ENCODE measurements at regions not wholly inside any gene's neighbourhood (a gene's known extent, or its start where the extent isn't known, plus 50 kb on each side); places are given as distances from the start of the nearest gene placed in this dataset.

GRCh38 chr1:147077523-147077922 is 94.7 kb downstream of the PRKAB2 start:
- H3K27ac ChIP-seq: no peak overlapping the region
- H3K36me3 ChIP-seq: no peaks in the 10 kb centered on the region
- no peak for TF ChIP-seq CTCF (IDR thresholded peaks at IDR 0.05 in 8 of 11, conservative IDR thresholded peaks at IDR 0.05 in 3 of 11)
- no peak for TF ChIP-seq POLR2A (IDR thresholded peaks at IDR 0.05)
- TF ChIP-seq POLR2AphosphoS5 (IDR thresholded peaks at IDR 0.05): no peak
- intact Hi-C loops (cut with DNase I; ENCODE audit: low total_unique reads): no loop called here
- peaks cover 10 to 48% (median 35%) of the 10 kb centered on the region in 6 donors for H3K4me1 ChIP-seq
- no peak overlapping the region for H3K4me3 ChIP-seq
- 22 to 62% (median 55%) methylated on average over 19 to 20 of the region's 20 CpGs for WGBS, 5 donors
- H3K27me3 ChIP-seq (replicated peaks in 1 of 7): peaks cover 3 to 100% (median 73%) of the 10 kb centered on the region in 7 donors
- DNase-seq: no peak
- H3K9me3 ChIP-seq: no peaks in the 10 kb centered on the region

DNA sequence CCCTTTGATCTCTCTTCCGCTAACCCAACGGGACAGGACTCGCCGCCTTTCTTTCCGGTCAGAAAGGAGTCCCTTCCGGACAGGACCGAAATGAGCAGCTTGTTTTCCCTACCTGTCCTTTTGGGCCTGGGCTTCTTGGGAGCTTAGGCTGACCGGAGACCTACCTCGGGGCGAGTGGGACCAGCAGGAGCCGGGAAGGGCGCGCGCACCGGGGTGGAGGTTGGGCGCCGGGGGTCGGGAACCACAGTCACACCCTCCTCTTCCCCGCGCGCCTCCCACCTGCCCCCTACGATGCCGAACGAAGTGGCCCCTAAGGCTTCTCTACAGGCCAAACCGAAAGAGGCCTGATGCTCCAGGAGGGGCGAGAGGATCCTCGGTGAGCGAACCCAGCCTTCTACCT is 95.2 kb downstream of the PRKAB2 start:
- DNase-seq: no peak
- TF ChIP-seq POLR2A (IDR thresholded peaks at IDR 0.05) (no peak), POLR2AphosphoS5 (IDR thresholded peaks at IDR 0.05) (no peak), CTCF (IDR thresholded peaks at IDR 0.05 in 8 of 11, conservative IDR thresholded peaks at IDR 0.05 in 3 of 11) (no peak)
- intact Hi-C loops (cut with DNase I; ENCODE audit: low total_unique reads): no loop called here
- Histone ChIP-seq H3K4me1 (peaks cover 10 to 51% (median 37%) of the 10 kb centered on the region in 6 donors), H3K36me3 (no peaks in the 10 kb centered on the region), H3K27me3 (replicated peaks in 1 of 7) (peaks cover 3 to 100% (median 75%) of the 10 kb centered on the region in 7 donors), H3K9me3 (no peaks in the 10 kb centered on the region), H3K27ac (no peak overlapping the region), H3K4me3 (no peak overlapping the region)
- WGBS, 5 donors: 37 to 75% (median 61%) methylated on average over 27 to 28 of the region's 28 CpGs

- intact Hi-C loops (cut with DNase I; ENCODE audit: low total_unique reads): no loop called here
- no peak for DNase-seq
- TF ChIP-seq POLR2AphosphoS5 (IDR thresholded peaks at IDR 0.05): no peak
- no peak for TF ChIP-seq POLR2A (IDR thresholded peaks at IDR 0.05)
- no peak for TF ChIP-seq CTCF (IDR thresholded peaks at IDR 0.05 in 8 of 11, conservative IDR thresholded peaks at IDR 0.05 in 3 of 11)
- Histone ChIP-seq H3K27ac (no peak overlapping the region), H3K36me3 (no peaks in the 10 kb centered on the region), H3K9me3 (no peaks in the 10 kb centered on the region), H3K27me3 (replicated peaks in 1 of 7) (peaks cover 3 to 100% (median 78%) of the 10 kb centered on the region in 7 donors), H3K4me1 (peaks cover 10 to 51% (median 37%) of the 10 kb centered on the region in 6 donors), H3K4me3 (no peak overlapping the region)
- WGBS, 5 donors: 74 to 82% (median 78%) methylated on average over 7 of the region's 7 CpGs
Observed at GRCh38 chr1:147076442-147076841, 95.8 kb downstream of the PRKAB2 start.

- Histone ChIP-seq H3K27me3 (replicated peaks in 1 of 7) (peaks cover 0 to 73% (median 42%) of the 10 kb centered on the region in 7 donors), H3K4me3 (peak overlapping the region in 7 of 8 donors; percentile 10 to 54 (median 31)), H3K9me3 (no peaks in the 10 kb centered on the region), H3K36me3 (no peaks in the 10 kb centered on the region), H3K27ac (peak overlapping the region in 2 of 8 donors; percentile 18 to 36), H3K4me1 (peaks cover 0 to 16% (median 9%) of the 10 kb centered on the region in 6 donors)
- no peak for DNase-seq
- TF ChIP-seq POLR2AphosphoS5 (IDR thresholded peaks at IDR 0.05): peak in 2 of 3 donors; percentile 27 to 44
- no peak for TF ChIP-seq CTCF (IDR thresholded peaks at IDR 0.05 in 8 of 11, conservative IDR thresholded peaks at IDR 0.05 in 3 of 11)
- TF ChIP-seq POLR2A (IDR thresholded peaks at IDR 0.05): no peak
- 9 to 12% (median 11%) methylated on average over 54 to 58 of the region's 58 CpGs for WGBS, 5 donors
- intact Hi-C loops (cut with DNase I; ENCODE audit: low total_unique reads): no loop called here
Observed at GRCh38 chr1:147072482-147073432, 99.5 kb downstream of the PRKAB2 start.
